GM12891 (cell line): ENCODE measurements at regions not wholly inside any gene's neighbourhood (a gene's known extent, or its start where the extent isn't known, plus 50 kb on each side); places are given as distances from the start of the nearest gene placed in this dataset.
"Not testable (repeated sequence)": the region's sequence is repeated elsewhere in the genome, so short reads cannot be mapped to it uniquely, and the experiment has no call there.

Source experiments
- DNase-seq: peaks from one replicate; pipeline ENCODE4 v3.0.0; 2011; ENCODE audit warnings: low spot score; ENCODE audit not compliant: insufficient read length
- FAIRE-seq: peaks from 2 replicates; lab custom pipeline; 2011; peaks lifted over from hg19 to GRCh38; lab: Jason Lieb, UNC
- PAX5 ChIP-seq: IDR thresholded peaks from 2 replicates; pipeline ENCODE4 v1.6.1; 2011; ENCODE audit warnings: low read length, moderate library complexity, mild to moderate bottlenecking; ENCODE audit not compliant: insufficient read depth, severe bottlenecking
- POLR2A ChIP-seq: IDR thresholded peaks from 2 replicates; pipeline ENCODE4 v1.6.1; 2011; ENCODE audit warnings: low read depth, low read length, control low read depth
- POLR2AphosphoS5 ChIP-seq: IDR thresholded peaks from 2 replicates; pipeline ENCODE4 v1.6.1; 2011; ENCODE audit warnings: low read depth, low read length, control low read depth
- POU2F2 ChIP-seq: IDR thresholded peaks from 2 replicates; pipeline ENCODE4 v1.6.1; 2011; ENCODE audit warnings: low read depth, mild to moderate bottlenecking, control low read depth, low read length, moderate library complexity
- SPI1 ChIP-seq: IDR thresholded peaks from 2 replicates; pipeline ENCODE4 v1.6.1; 2011; ENCODE audit warnings: low read depth, low read length, control low read depth
- TAF1 ChIP-seq: IDR thresholded peaks from 2 replicates; pipeline ENCODE4 v1.6.1; 2011; ENCODE audit warnings: low read depth, low read length, control low read depth

- no peak for FAIRE-seq
- no peak for TF ChIP-seq POLR2A
- TF ChIP-seq SPI1: no peak
- no peak for TF ChIP-seq POU2F2
- TF ChIP-seq PAX5: no peak
- no peak for TF ChIP-seq TAF1
- TF ChIP-seq POLR2AphosphoS5: no peak
- DNase-seq: no peak
Observed at GRCh38 chr7:81869670-81870069, 99.8 kb upstream of the HGF start.

GRCh38 chr7:81865754-81866153 is 95.9 kb upstream of the HGF start:
- FAIRE-seq (no peak), DNase-seq (no peak)
- TF ChIP-seq SPI1 (no peak), POLR2AphosphoS5 (no peak), PAX5 (no peak), POU2F2 (no peak), TAF1 (no peak), POLR2A (no peak)

GRCh38 chr7:81859433-81859832 is 89.6 kb upstream of the HGF start:
- FAIRE-seq (no peak), DNase-seq (no peak)
- no peak for TF ChIP-seq POU2F2
- TF ChIP-seq TAF1: no peak
- TF ChIP-seq SPI1: no peak
- no peak for TF ChIP-seq POLR2A
- TF ChIP-seq PAX5: no peak
- no peak for TF ChIP-seq POLR2AphosphoS5

GRCh38 chr7:81858820-81859219 is 89.0 kb upstream of the HGF start:
- not testable (repeated sequence) for FAIRE-seq

DNA sequence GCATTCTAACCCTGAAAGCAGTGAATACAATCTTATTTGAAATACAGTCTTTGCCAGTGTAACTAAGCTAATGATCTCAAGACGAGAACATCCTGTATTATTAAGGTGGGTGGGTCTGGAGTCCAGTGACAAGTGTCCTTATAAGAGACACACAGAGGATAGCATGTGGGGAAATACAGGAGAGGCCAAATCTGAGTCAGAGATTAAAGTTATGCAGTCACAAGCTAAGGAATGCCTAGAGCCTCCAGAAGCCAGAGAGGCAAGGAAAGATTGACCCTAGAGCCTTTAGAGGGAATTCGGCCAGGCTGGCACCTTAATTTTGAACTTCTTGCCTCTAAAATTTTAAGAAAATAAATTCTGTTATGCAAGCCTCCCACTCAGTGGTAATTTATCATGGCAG is 87.5 kb upstream of the HGF start:
- TF ChIP-seq POU2F2 (no peak), POLR2A (no peak), SPI1 (no peak), PAX5 (no peak), POLR2AphosphoS5 (no peak), TAF1 (no peak)
- DNase-seq (no peak), FAIRE-seq (no peak)

More at GRCh38 chr7:81858820-81859219, 89.0 kb upstream of the HGF start:
- DNase-seq: not testable (repeated sequence)

DNA sequence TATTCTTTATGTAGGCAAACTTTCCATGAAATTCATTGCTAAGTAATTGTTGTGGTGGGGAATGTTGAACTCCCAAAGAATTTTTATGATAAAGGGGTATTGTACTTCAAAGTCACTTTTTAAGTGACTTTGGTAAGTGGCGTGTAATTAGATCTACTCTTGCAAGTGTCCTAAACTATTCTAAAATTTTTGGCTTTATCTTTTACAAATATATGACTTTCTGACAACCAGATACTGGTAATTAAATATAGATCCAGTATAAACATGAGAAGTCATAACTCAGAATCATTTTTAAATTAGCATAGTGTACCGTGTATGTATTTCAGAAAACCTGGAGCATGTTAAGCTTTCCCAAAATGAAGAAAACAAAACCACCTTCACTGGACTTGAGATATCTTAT is 84.7 kb upstream of the HGF start:
- no peak for TF ChIP-seq POLR2AphosphoS5
- TF ChIP-seq PAX5: no peak
- no peak for TF ChIP-seq TAF1
- TF ChIP-seq POU2F2: no peak
- FAIRE-seq (no peak), DNase-seq (no peak)

- FAIRE-seq (no peak), DNase-seq (no peak)
- no peak for TF ChIP-seq TAF1
- no peak for TF ChIP-seq SPI1
- TF ChIP-seq POLR2A: no peak
- no peak for TF ChIP-seq POU2F2
- no peak for TF ChIP-seq POLR2AphosphoS5
- no peak for TF ChIP-seq PAX5
Observed at GRCh38 chr7:81852701-81853100, 82.9 kb upstream of the HGF start.

- TF ChIP-seq TAF1 (no peak), POLR2A (no peak), PAX5 (no peak), POU2F2 (no peak), SPI1 (no peak), POLR2AphosphoS5 (no peak)
- DNase-seq (no peak), FAIRE-seq (no peak)
Observed at GRCh38 chr7:81851413-81851812, 81.6 kb upstream of the HGF start.

GRCh38 chr7:81846398-81846797 is 76.6 kb upstream of the HGF start:
- no peak for DNase-seq
- peak; percentile 35 for FAIRE-seq
- TF ChIP-seq SPI1: peak; percentile 87
- TF ChIP-seq PAX5: no peak
- no peak for TF ChIP-seq POLR2AphosphoS5

- DNase-seq: no peak
- TF ChIP-seq POLR2AphosphoS5: no peak
- TF ChIP-seq SPI1: peak; percentile 90
- peak; percentile 40 for FAIRE-seq
Observed at GRCh38 chr7:81845744-81846241, 75.9 kb upstream of the HGF start.

DNA sequence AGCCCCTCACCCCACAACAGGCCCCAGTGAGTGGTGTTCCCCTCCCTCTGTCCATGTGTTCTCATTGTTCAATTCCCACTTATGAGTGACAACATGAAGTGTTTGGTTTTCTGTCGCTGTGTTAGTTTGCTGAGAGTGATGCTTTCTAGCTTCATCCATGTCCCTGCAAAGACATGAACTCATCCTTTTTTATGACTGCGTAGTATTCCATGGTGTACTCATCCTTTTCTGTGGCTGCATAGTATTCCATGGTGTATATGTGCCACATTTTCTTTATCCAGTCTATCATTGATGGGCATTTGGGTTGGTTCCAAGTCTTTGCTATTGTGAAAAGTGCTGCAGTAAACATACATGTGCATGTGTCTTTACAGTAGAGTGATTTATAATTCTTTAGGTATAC is 73.8 kb upstream of the HGF start:
- not testable (repeated sequence) for DNase-seq, FAIRE-seq

DNA sequence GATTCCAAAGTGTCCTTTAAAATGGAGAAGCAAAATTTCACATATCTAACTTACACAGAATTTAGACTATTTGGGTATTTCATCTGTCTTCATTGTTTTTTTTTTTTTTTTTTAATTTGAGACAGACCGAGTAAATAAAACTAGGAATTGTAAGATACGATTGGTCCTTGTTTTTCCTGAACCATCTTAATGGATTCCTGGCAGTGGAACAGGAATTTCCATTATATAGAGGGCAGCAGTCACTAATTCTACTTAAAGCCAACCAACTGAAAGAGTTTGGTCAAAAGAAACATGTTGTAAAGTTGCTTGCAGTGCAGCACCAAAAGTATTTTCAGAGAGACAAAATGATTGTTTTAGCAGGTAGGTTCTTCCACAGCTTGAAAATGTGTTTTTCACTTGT is 72.5 kb upstream of the HGF start:
- TF ChIP-seq PAX5 (no peak), POLR2A (no peak), SPI1 (no peak), POLR2AphosphoS5 (no peak), POU2F2 (no peak), TAF1 (no peak)
- FAIRE-seq (no peak), DNase-seq (no peak)
